ENCODE measurements at regions not wholly inside any gene's neighbourhood (a gene's known extent, or its start where the extent isn't known, plus 50 kb on each side); places are given as distances from the start of the nearest gene placed in this dataset.
A peak's percentile ranks its signal among the peaks of the same experiment; 100 is the strongest.

DNA sequence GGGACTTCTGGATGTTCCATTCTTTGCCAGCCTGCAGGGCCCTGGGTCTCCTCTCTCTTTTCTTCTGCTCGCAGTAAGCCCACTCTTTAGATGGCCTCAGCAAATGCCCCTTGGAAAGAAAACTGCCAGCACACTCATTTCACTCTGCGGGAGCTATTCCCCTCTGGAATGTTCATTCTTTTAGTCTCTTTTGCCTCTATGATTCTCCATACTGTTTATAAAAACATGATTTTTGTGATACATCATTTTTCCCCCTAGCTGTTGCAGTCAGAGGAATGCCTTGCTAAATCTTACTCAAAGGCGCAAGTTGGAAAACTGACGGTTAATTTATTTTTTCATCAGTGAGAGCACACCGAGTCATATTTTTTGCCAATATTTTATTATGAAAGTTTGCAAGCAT lies 184.9 kb downstream of the SNX19 start:
- no peak for DNase-seq (ENCODE audit: low read depth)
- Histone ChIP-seq H3K4me1 (ENCODE audit: control insufficient read depth, insufficient read depth, low read length) (peaks cover 18% of the 10 kb centered on the region), H3K4me3 (ENCODE audit: low read length) (no peak overlapping the region), H3K9ac (ENCODE audit: low read length) (no peak overlapping the region), H3K9me3 (ENCODE audit: control insufficient read depth, low read length) (peaks cover 33% of the 10 kb centered on the region), H3K27me3 (replicated peaks; ENCODE audit: control insufficient read depth, insufficient read depth, low read length) (no peaks in the 10 kb centered on the region), H3K36me3 (ENCODE audit: control insufficient read depth, insufficient read depth, low read length, severe bottlenecking) (no peaks in the 10 kb centered on the region)

DNA sequence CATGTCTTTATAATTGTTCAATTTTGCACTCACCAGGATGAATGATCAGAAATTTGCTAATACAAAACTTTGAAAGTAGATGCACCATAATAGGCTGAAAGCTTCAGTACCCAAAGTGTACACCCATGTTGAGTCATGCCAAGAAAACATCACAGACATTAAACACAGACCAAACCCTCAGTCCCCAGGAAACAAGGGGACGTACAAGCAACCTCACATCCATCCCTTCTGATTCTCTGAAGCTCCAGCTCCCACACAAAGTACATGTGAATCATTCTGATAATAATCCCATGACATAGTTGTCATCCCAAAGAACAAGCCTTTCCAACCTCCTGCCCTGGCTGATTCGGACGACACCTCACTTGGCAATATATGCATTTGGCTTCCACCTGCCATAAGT lies 183.8 kb downstream of the SNX19 start:
- Histone ChIP-seq H3K4me3 (ENCODE audit: low read length) (no peak overlapping the region), H3K9me3 (ENCODE audit: control insufficient read depth, low read length) (peaks cover 33% of the 10 kb centered on the region), H3K27me3 (replicated peaks; ENCODE audit: control insufficient read depth, insufficient read depth, low read length) (no peaks in the 10 kb centered on the region), H3K4me1 (ENCODE audit: control insufficient read depth, insufficient read depth, low read length) (peaks cover 14% of the 10 kb centered on the region), H3K9ac (ENCODE audit: low read length) (no peak overlapping the region), H3K36me3 (ENCODE audit: control insufficient read depth, insufficient read depth, low read length, severe bottlenecking) (no peaks in the 10 kb centered on the region)
- no peak for DNase-seq (ENCODE audit: low read depth)

DNA sequence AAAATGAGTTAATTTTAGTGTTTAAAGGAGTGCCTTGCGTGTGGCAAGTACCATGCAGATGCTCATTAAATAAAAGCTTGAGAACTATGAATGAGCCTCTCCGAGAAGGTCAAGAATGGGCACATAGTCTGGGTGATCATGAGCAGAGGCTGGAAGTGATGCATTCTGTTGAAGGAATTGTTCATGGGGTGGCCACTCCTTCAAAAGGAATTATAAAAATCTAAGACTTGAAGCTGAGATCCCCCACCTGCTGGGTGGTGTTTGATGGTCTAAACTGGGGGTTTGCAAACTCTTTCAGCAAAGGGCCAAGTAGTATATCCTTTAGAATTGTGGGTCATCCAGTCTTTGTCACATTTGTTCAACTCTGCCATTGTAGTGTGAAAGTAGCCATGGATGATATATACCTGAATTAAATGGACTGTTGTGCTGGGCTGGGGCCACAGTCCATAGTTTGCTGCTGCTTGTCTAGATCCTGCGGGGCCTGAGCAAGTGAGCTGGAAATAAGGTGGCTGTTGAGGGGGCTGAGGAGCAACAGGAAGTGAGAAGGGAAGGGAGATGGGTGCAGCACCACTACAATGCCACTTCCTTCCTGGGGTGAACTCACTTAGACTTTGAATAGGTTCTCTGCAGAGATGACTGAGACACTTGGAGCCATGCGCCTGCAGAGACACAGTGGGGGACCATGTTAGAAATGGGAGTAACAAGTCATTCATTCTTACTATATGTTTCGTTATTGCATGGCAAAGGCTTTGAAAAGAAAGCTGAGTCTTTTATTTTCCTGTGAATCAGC lies 179.0 kb downstream of the SNX19 start:
- Histone ChIP-seq H3K36me3 (ENCODE audit: control insufficient read depth, insufficient read depth, low read length, severe bottlenecking) (no peaks in the 10 kb centered on the region), H3K27me3 (replicated peaks; ENCODE audit: control insufficient read depth, insufficient read depth, low read length) (no peaks in the 10 kb centered on the region), H3K4me3 (ENCODE audit: low read length) (no peak overlapping the region), H3K4me1 (ENCODE audit: control insufficient read depth, insufficient read depth, low read length) (peaks cover 17% of the 10 kb centered on the region), H3K9ac (ENCODE audit: low read length) (peak overlapping the region; percentile 18), H3K9me3 (ENCODE audit: control insufficient read depth, low read length) (peaks cover 46% of the 10 kb centered on the region)
- no peak for DNase-seq (ENCODE audit: low read depth)

DNA sequence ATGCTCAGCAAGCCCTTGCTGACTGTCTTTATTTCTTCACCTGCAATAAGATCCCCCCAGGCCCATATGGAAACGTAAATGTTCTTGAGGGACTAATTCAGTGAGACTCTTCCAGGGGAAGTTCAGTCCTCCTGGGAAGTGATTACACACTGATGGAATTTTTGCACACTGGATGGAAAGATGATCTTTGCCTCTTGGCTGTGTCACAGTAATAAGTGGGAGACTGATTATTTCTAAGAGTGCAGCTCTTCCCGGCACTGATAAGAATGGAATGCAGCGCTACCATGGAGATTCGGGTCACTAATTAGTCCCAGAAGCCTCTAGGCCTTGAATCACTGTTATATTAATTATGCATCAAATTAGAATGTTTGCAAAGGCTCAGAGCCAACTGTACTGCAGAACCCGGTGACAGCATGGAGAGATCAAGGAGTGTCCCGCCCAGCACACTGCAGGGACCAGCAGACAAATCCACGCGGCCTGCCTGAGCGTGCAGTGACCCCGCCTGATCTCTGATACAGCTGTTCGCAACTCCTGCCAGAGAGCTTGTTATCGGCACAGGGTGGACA lies 178.3 kb downstream of the SNX19 start:
- H3K4me1 ChIP-seq (ENCODE audit: control insufficient read depth, insufficient read depth, low read length) = peaks cover 17% of the 10 kb centered on the region
- peak overlapping the region; percentile 62 for H3K9ac ChIP-seq (ENCODE audit: low read length)
- H3K4me3 ChIP-seq (ENCODE audit: low read length) = peak overlapping the region; percentile 54
- peak; percentile 72 for DNase-seq (ENCODE audit: low read depth)
- peaks cover 53% of the 10 kb centered on the region for H3K9me3 ChIP-seq (ENCODE audit: control insufficient read depth, low read length)
- H3K27me3 ChIP-seq (replicated peaks; ENCODE audit: control insufficient read depth, insufficient read depth, low read length) = no peaks in the 10 kb centered on the region
- H3K36me3 ChIP-seq (ENCODE audit: control insufficient read depth, insufficient read depth, low read length, severe bottlenecking) = no peaks in the 10 kb centered on the region

DNA sequence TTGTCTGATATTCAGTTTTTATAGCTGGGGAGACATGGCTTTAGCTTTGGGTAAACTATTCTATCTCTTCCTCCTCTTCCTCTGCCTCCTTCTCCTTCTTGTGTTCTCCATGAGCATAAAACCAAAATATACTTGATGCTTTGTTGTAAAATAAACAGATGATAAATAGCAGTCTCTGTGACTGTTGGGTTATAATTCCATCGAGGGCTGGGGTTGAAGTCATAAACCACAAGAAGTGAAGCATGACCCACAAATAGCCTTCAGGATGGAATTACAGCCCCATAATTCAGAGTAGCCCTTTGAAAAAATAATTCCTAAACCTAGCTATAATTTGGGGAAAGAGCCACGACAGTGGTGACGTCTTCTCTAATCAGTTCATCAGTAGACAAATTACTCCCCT lies 177.7 kb downstream of the SNX19 start:
- H3K4me3 ChIP-seq (ENCODE audit: low read length) = peak overlapping the region; percentile 54
- DNase-seq (ENCODE audit: low read depth) = peak; percentile 63
- peaks cover 17% of the 10 kb centered on the region for H3K4me1 ChIP-seq (ENCODE audit: control insufficient read depth, insufficient read depth, low read length)
- peaks cover 54% of the 10 kb centered on the region for H3K9me3 ChIP-seq (ENCODE audit: control insufficient read depth, low read length)
- H3K36me3 ChIP-seq (ENCODE audit: control insufficient read depth, insufficient read depth, low read length, severe bottlenecking) = no peaks in the 10 kb centered on the region
- H3K9ac ChIP-seq (ENCODE audit: low read length) = peak overlapping the region; percentile 62
- no peaks in the 10 kb centered on the region for H3K27me3 ChIP-seq (replicated peaks; ENCODE audit: control insufficient read depth, insufficient read depth, low read length)

DNA sequence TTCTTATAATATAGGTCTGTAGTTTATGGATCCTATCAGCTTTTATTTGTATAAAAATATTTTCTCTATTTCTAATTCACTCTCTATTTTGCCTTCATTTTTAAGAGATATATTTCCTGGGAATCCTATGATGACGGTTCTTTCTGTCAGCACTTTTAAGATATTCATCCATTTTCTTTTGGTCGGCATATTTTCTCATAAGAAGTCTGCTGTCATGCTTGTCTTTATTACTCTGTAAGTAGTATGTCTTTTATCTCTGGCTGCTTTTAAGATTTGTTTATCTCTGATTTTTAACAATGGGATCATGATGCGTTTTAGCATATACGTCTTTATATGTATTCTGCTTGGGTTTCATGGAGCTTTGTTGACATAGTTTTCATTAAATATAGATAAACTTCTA lies 175.5 kb downstream of the SNX19 start:
- H3K4me3 ChIP-seq (ENCODE audit: low read length) = peak overlapping the region; percentile 47
- no peaks in the 10 kb centered on the region for H3K27me3 ChIP-seq (replicated peaks; ENCODE audit: control insufficient read depth, insufficient read depth, low read length)
- peaks cover 17% of the 10 kb centered on the region for H3K4me1 ChIP-seq (ENCODE audit: control insufficient read depth, insufficient read depth, low read length)
- no peak overlapping the region for H3K9ac ChIP-seq (ENCODE audit: low read length)
- no peaks in the 10 kb centered on the region for H3K36me3 ChIP-seq (ENCODE audit: control insufficient read depth, insufficient read depth, low read length, severe bottlenecking)
- no peak for DNase-seq (ENCODE audit: low read depth)
- peaks cover 49% of the 10 kb centered on the region for H3K9me3 ChIP-seq (ENCODE audit: control insufficient read depth, low read length)

DNA sequence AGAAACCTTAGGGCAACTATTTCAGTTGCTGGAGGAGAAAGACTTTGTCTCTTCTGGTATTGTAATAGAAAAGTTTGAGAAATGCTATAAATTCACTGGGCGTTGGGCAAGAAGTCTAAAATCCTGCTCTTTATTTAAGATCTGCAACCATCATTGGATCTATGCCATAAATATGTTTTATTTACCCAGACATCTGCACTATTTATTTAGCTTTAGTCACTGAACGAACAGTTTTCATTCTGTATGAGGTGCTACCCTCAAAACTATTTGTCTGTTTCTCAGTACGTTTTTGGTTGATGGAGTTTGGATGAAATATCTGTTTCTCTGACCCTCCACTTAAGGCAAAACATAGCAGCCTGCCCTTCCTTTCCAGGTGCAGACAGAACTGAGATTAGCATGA lies 171.5 kb downstream of the SNX19 start:
- Histone ChIP-seq H3K36me3 (ENCODE audit: control insufficient read depth, insufficient read depth, low read length, severe bottlenecking) (no peaks in the 10 kb centered on the region), H3K4me1 (ENCODE audit: control insufficient read depth, insufficient read depth, low read length) (no peaks in the 10 kb centered on the region), H3K9ac (ENCODE audit: low read length) (no peak overlapping the region), H3K4me3 (ENCODE audit: low read length) (no peak overlapping the region), H3K9me3 (ENCODE audit: control insufficient read depth, low read length) (peaks cover 46% of the 10 kb centered on the region), H3K27me3 (replicated peaks; ENCODE audit: control insufficient read depth, insufficient read depth, low read length) (no peaks in the 10 kb centered on the region)
- no peak for DNase-seq (ENCODE audit: low read depth)

DNA sequence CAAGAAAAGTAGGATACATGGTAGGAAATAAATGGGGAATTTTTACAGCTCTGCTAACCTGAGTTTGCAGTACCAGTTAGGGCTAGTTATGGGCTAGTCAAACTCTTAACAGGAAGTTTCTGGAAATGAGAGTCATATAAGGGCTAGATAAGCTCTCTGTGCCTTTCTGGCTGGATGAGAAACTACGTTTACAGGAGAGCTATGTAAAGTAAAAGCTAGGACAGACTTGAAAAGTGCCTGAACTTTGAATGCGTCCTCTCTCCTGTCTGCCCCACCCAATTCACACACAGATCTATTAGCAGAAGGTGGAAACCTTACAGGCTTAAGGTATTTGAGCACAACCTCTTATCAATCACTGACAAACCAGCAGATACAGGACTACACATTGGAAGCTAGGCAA lies 167.1 kb downstream of the SNX19 start:
- no peak for DNase-seq (ENCODE audit: low read depth)
- Histone ChIP-seq H3K9me3 (ENCODE audit: control insufficient read depth, low read length) (peaks cover 20% of the 10 kb centered on the region), H3K36me3 (ENCODE audit: control insufficient read depth, insufficient read depth, low read length, severe bottlenecking) (no peaks in the 10 kb centered on the region), H3K9ac (ENCODE audit: low read length) (no peak overlapping the region), H3K4me1 (ENCODE audit: control insufficient read depth, insufficient read depth, low read length) (no peaks in the 10 kb centered on the region), H3K4me3 (ENCODE audit: low read length) (no peak overlapping the region), H3K27me3 (replicated peaks; ENCODE audit: control insufficient read depth, insufficient read depth, low read length) (no peaks in the 10 kb centered on the region)

DNA sequence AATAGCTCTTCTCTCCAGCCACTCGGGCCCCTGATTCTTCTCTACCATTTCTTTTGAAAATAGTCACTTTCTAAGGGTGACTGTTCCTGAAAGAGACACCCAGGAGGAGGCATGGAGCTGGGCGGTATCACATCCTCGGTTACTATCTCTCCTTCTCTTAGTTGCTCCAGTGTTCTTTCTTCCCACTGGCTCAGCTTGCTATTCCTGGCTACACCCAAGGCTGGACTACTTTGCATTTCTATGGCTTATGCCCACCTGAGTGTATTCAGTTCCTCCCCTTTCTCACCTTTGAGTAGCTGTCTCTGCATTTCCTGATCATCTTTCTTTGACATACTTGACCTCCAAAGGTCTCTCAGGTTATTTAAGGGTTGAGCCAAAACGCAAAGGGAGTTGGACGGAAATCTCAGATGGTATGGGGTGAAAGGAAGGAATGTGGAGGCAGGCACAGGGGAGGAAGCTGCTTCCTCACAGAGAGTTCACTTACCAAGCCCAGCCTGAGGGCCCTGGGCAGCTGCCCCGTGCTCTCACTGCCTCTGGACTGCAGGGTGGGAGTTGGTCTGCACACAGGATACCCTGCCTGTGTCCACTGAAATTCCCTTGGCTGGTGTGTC lies 155.7 kb downstream of the SNX19 start:
- no peak overlapping the region for H3K9ac ChIP-seq (ENCODE audit: low read length)
- H3K4me3 ChIP-seq (ENCODE audit: low read length) = no peak overlapping the region
- no peak for DNase-seq (ENCODE audit: low read depth)
- no peaks in the 10 kb centered on the region for H3K9me3 ChIP-seq (ENCODE audit: control insufficient read depth, low read length)
- peaks cover 20% of the 10 kb centered on the region for H3K4me1 ChIP-seq (ENCODE audit: control insufficient read depth, insufficient read depth, low read length)
- H3K27me3 ChIP-seq (replicated peaks; ENCODE audit: control insufficient read depth, insufficient read depth, low read length) = peaks cover 3% of the 10 kb centered on the region
- H3K36me3 ChIP-seq (ENCODE audit: control insufficient read depth, insufficient read depth, low read length, severe bottlenecking) = no peaks in the 10 kb centered on the region

DNA sequence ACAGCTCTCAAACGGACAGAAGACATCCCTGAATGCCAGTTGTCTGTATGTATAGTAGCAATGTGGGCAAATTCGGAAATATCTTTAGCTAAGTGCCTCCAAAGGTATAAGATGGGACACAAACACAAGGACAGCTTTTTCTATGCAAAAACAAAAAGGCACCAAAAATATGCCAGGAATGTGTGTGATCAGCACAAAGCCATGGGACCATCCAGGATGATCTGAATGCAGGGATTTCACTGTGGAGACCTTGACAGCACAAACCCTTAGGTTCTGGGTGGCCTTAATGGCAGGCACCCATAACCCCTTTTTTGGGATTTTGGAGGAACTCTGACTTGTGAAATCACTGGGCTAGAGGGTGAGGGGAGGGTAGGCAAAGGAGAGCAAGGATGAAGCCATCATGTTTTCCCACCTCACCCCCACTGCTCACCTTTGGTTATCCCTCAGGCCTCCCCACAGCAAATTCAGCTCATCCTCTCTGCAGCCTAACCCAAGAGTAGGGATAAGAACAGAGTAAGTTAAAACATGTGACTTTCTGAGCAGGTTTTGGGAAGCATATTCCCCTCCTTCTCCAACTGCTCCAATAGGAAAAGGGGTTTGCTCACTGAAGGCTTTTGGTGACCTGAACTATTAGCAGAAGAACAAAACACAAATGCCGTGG lies 154.6 kb downstream of the SNX19 start:
- H3K9me3 ChIP-seq (ENCODE audit: control insufficient read depth, low read length) = no peaks in the 10 kb centered on the region
- H3K36me3 ChIP-seq (ENCODE audit: control insufficient read depth, insufficient read depth, low read length, severe bottlenecking) = no peaks in the 10 kb centered on the region
- H3K9ac ChIP-seq (ENCODE audit: low read length) = no peak overlapping the region
- H3K27me3 ChIP-seq (replicated peaks; ENCODE audit: control insufficient read depth, insufficient read depth, low read length) = peaks cover 3% of the 10 kb centered on the region
- H3K4me1 ChIP-seq (ENCODE audit: control insufficient read depth, insufficient read depth, low read length) = peaks cover 25% of the 10 kb centered on the region
- H3K4me3 ChIP-seq (ENCODE audit: low read length) = no peak overlapping the region
- DNase-seq (ENCODE audit: low read depth) = no peak

DNA sequence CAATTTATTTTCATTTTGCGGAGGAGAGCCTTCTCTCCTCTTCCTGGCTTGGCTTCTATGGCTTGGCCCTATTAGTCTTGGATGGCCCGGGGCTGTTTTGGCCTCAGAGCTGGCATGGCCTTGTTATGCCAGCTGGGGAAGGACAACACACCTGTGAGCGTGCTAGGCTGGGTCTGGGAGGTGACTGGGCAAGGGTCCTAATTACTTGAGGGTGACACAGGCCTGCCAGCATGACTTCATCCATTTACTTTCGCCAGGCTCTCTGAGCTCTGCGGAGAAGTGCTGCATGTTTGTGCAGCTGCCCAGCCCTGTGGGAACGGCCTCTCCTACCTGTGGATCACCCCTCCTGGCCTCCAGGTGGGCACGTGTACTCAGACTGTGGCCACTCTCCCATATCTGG lies 153.6 kb downstream of the SNX19 start:
- H3K27me3 ChIP-seq (replicated peaks; ENCODE audit: control insufficient read depth, insufficient read depth, low read length) = peaks cover 3% of the 10 kb centered on the region
- no peaks in the 10 kb centered on the region for H3K36me3 ChIP-seq (ENCODE audit: control insufficient read depth, insufficient read depth, low read length, severe bottlenecking)
- H3K9me3 ChIP-seq (ENCODE audit: control insufficient read depth, low read length) = no peaks in the 10 kb centered on the region
- no peak overlapping the region for H3K4me3 ChIP-seq (ENCODE audit: low read length)
- DNase-seq (ENCODE audit: low read depth) = no peak
- H3K9ac ChIP-seq (ENCODE audit: low read length) = no peak overlapping the region
- peaks cover 25% of the 10 kb centered on the region for H3K4me1 ChIP-seq (ENCODE audit: control insufficient read depth, insufficient read depth, low read length)

Measured in adipocyte (in vitro differentiated cells).